ENCODE measurements at regions not wholly inside any gene's neighbourhood (a gene's known extent, or its start where the extent isn't known, plus 50 kb on each side); places are given as distances from the start of the nearest gene placed in this dataset.
"Not testable (repeated sequence)": the region's sequence is repeated elsewhere in the genome, so short reads cannot be mapped to it uniquely, and the experiment has no call there.

GRCh38 chr3:127072221-127072771 lies 89.4 kb downstream of the PLXNA1 start:
- DNase-seq, result no peak

- no peak for DNase-seq
These were observed 90.3 kb downstream of the PLXNA1 start for GRCh38 chr3:127072971-127073783.

GRCh38 chr3:127073941-127074820 lies 91.3 kb downstream of the PLXNA1 start:
- no peak for DNase-seq

GRCh38 chr3:127074900-127075360 lies 92.0 kb downstream of the PLXNA1 start:
- no peak for DNase-seq

- not testable (repeated sequence) for DNase-seq
These were observed 93.5 kb downstream of the PLXNA1 start for GRCh38 chr3:127076166-127076992.

- DNase-seq, result no peak
These were observed 94.2 kb downstream of the PLXNA1 start for GRCh38 chr3:127077068-127077467.

- peak; percentile 87 to 91 for DNase-seq
These were observed 94.7 kb downstream of the PLXNA1 start for GRCh38 chr3:127077505-127078064.

GRCh38 chr3:127078626-127079025 lies 95.7 kb downstream of the PLXNA1 start:
- DNase-seq, result no peak

GRCh38 chr3:127079211-127079610 lies 96.3 kb downstream of the PLXNA1 start:
- DNase-seq, result no peak

GRCh38 chr3:127081001-127081720 lies 98.2 kb downstream of the PLXNA1 start:
- DNase-seq, result no peak

GRCh38 chr3:127082066-127082465 lies 99.2 kb downstream of the PLXNA1 start:
- DNase-seq, result no peak

- DNase-seq, result no peak
These were observed 101.0 kb downstream of the PLXNA1 start for GRCh38 chr3:127083778-127084397.

- no peak for DNase-seq
These were observed 101.6 kb downstream of the PLXNA1 start for GRCh38 chr3:127084401-127084990.

- no peak for DNase-seq
These were observed 102.7 kb downstream of the PLXNA1 start for GRCh38 chr3:127085576-127085975.

- DNase-seq, result not testable (repeated sequence)
These were observed 103.7 kb downstream of the PLXNA1 start for GRCh38 chr3:127086591-127086990.

- DNase-seq, result no peak
These were observed 104.5 kb downstream of the PLXNA1 start for GRCh38 chr3:127087441-127087840.

GRCh38 chr3:127088511-127089351 lies 104.2 kb upstream of the PRR23E start:
- DNase-seq, result no peak

GRCh38 chr3:127089486-127090145 lies 103.3 kb upstream of the PRR23E start:
- DNase-seq, result no peak
